K562 (cell line): ENCODE measurements at regions not wholly inside any gene's neighbourhood (a gene's known extent, or its start where the extent isn't known, plus 50 kb on each side); places are given as distances from the start of the nearest gene placed in this dataset.

Experiments
- ATAC-seq: fragments of 200-7000 bp; cut with Tn5 transposase; 3 replicates; pipeline ENCODE4 v1.9.1; 2020; ENCODE audit warnings: moderate library complexity
- BruUV-seq: library from RNA; stranded (reverse); fragments of 400-500 nt; replicated peaks from 2 replicates; lab custom pipeline; 2021; lab: Mats Ljungman, UMichigan
- CTCF ChIA-PET: fragments of 300-600 bp; formaldehyde crosslinking; extraction: SDS; loops from one replicate; lab custom pipeline; 2021; ENCODE audit warnings: low intra/inter-chr PET ratio; lab: Yijun Ruan, JAX
- POLR2A ChIA-PET: fragments of 300-600, 350-650 bp; sonication (Branson Sonifier 250); formaldehyde crosslinking; extraction: SDS; loops from one replicate; lab custom pipeline; 2021; ENCODE audit warnings: antibody characterized with exemption, inconsistent platforms; lab: Yijun Ruan, JAX
- DNase-seq, 4 experiments: peaks; one replicate each; pipeline versions ENCODE4 v3.0.0 to v3.0.0-alpha.2; 2011 to 2018; ENCODE audit warnings: low spot score in 3 of 4, mixed read lengths in 3 of 4; ENCODE audit errors: extremely low read depth in 1 of 4
- FAIRE-seq: peaks from 2 replicates; lab custom pipeline; 2011; peaks lifted over from hg19 to GRCh38; lab: Jason Lieb, UNC
- H2AFZ ChIP-seq: 2 replicates; pipeline ENCODE4 v1.6.0; 2011; ENCODE audit warnings: low read depth, low read length, control low read depth, inconsistent platforms
- H3K27ac ChIP-seq: fragments of 200-600 bp; 3 replicates; pipeline ENCODE4 v1.8.0; 2011; ENCODE audit warnings: low read depth, mild to moderate bottlenecking, control low read depth, inconsistent platforms, low read length, moderate library complexity, mixed read lengths; ENCODE audit errors: extremely low read depth
- H3K27me3 ChIP-seq, 2 experiments: fragments of 300-600 bp in 1 of 2; 2 replicates in 1 of 2; 3 replicates in 1 of 2; pipeline versions ENCODE4 v1.6.0 to v1.8.0; 2011; ENCODE audit warnings: inconsistent platforms in 2 of 2, low read length in 2 of 2, mild to moderate bottlenecking in 1 of 2, mixed read lengths in 1 of 2, moderate library complexity in 1 of 2; ENCODE audit not compliant: control insufficient read depth in 2 of 2, insufficient read depth in 2 of 2
- H3K36me3 ChIP-seq: fragments of 300-600 bp; 3 replicates; pipeline ENCODE4 v1.8.0; 2011; ENCODE audit warnings: mild to moderate bottlenecking, low read length, inconsistent platforms; ENCODE audit not compliant: control insufficient read depth, insufficient read depth
- H3K4me1 ChIP-seq, 2 experiments: fragments of 200-600 bp in 1 of 2; replicated peaks in 1 of 2; 2 replicates in 1 of 2; 3 replicates in 1 of 2; pipeline versions ENCODE4 v1.5.1 to v1.8.0; 2011; ENCODE audit warnings: inconsistent platforms in 2 of 2, low read length in 2 of 2, mild to moderate bottlenecking in 1 of 2, mixed read lengths in 1 of 2, moderate library complexity in 1 of 2; ENCODE audit not compliant: control insufficient read depth in 2 of 2, insufficient read depth in 2 of 2
- H3K4me2 ChIP-seq: 2 replicates; pipeline ENCODE4 v1.6.1; 2011; ENCODE audit warnings: low read length, control low read depth, inconsistent platforms, mixed read lengths; ENCODE audit not compliant: insufficient read depth
- H3K4me3 ChIP-seq: fragments of 200-600 bp; sonication (generic), shearing (Covaris generic); 2 replicates; pipeline ENCODE4 v1.5.1; 2016; ENCODE audit warnings: control low read depth, inconsistent platforms
- H3K79me2 ChIP-seq: fragments of 200-600 bp; 3 replicates; pipeline ENCODE4 v1.8.0; 2011; ENCODE audit warnings: low read length, inconsistent platforms; ENCODE audit not compliant: control insufficient read depth, insufficient read depth
- H3K9ac ChIP-seq, 2 experiments: 2 replicates each; pipeline versions ENCODE4 v1.6.0 to v1.6.1; 2011; ENCODE audit warnings: low read depth in 2 of 2, low read length in 2 of 2, control low read depth in 1 of 2, inconsistent platforms in 1 of 2, mild to moderate bottlenecking in 1 of 2, mixed read lengths in 1 of 2; ENCODE audit not compliant: insufficient read depth in 1 of 2
- H3K9me1 ChIP-seq: one replicate; pipeline ENCODE4 v1.6.0; 2011; ENCODE audit warnings: inconsistent platforms, mild to moderate bottlenecking, low read length, moderate library complexity; ENCODE audit not compliant: control insufficient read depth, insufficient read depth
- H3K9me3 ChIP-seq: replicated peaks from 2 replicates; pipeline ENCODE4 v1.5.1; 2011; ENCODE audit warnings: low read depth, low read length, inconsistent platforms; ENCODE audit not compliant: control insufficient read depth, insufficient read depth
- H4K20me1 ChIP-seq: replicated peaks from 2 replicates; pipeline ENCODE4 v1.6.1; 2011; ENCODE audit warnings: low read length, inconsistent platforms, mixed read lengths; ENCODE audit not compliant: control insufficient read depth, insufficient read depth
- CBX1 ChIP-seq: sonication (generic); IDR thresholded peaks from 2 replicates; pipeline ENCODE4 v1.6.1; 2016; ENCODE audit warnings: antibody characterized with exemption, low read depth, mild to moderate bottlenecking
- DACH1 ChIP-seq: fragments of 450-650 bp; IDR thresholded peaks from 2 replicates; pipeline ENCODE4 v1.6.1; 2018; ENCODE audit not compliant: partially characterized antibody
- E2F5 ChIP-seq: sonication (generic); formaldehyde crosslinking; IDR thresholded peaks from 2 replicates; pipeline ENCODE4 v1.8.0; 2022; ENCODE audit warnings: mild to moderate bottlenecking, missing genetic modification reagents
- GABPB2 ChIP-seq: fragments of 250-450 bp; sonication (Bioruptor Pico); conservative IDR thresholded peaks from 2 replicates; pipeline ENCODE4 v1.5.1; 2021; ENCODE audit warnings: mild to moderate bottlenecking
- NR2F6 ChIP-seq: fragments of 450-650 bp; formaldehyde crosslinking; IDR thresholded peaks from 2 replicates; pipeline ENCODE4 v1.4.0; 2020; ENCODE audit warnings: mild to moderate bottlenecking
- PHF21A ChIP-seq: fragments of 450-650 bp; IDR thresholded peaks from 2 replicates; pipeline ENCODE4 v1.6.1; 2017; ENCODE audit warnings: low read depth, borderline replicate concordance
- RBM39 ChIP-seq: fragments of 200-400 bp; formaldehyde crosslinking; optimal IDR thresholded peaks from 2 replicates; pipeline ENCODE3; 2018; ENCODE audit warnings: low read depth, low read length
- STAG1 ChIP-seq: sonication (generic); formaldehyde crosslinking; IDR thresholded peaks from 2 replicates; pipeline ENCODE4 v1.5.0; 2020; ENCODE audit warnings: missing genetic modification reagents, borderline replicate concordance
- TBL1XR1 ChIP-seq, 2 experiments: IDR thresholded peaks; 2 replicates each; pipeline ENCODE4 v1.6.1; 2012; ENCODE audit warnings: improper control_type of control experiment in 2 of 2, low read length in 2 of 2, mild to moderate bottlenecking in 1 of 2
- ZSCAN32 ChIP-seq: fragments of 450-650 bp; formaldehyde crosslinking; IDR thresholded peaks from 2 replicates; pipeline ENCODE4 v1.4.0; 2020; ENCODE audit warnings: mild to moderate bottlenecking, moderate library complexity
- WGBS: fragments of 100-300 bp; shearing (Covaris generic); methylation state at CpG from one replicate; pipeline ENCODE4 v1.1.6; 2016; ENCODE audit warnings: low coverage, mixed read lengths; ENCODE audit not compliant: insufficient coverage; ENCODE audit errors: missing lambda C conversion rate; 5-methylcytosine and 5-hydroxymethylcytosine counted together
- in situ Hi-C: fragments of 300-500 bp; cut with MboI; formaldehyde crosslinking; loops from 4 replicates; pipeline ENCODE4 v1.15.0; 2018; ENCODE audit warnings: inconsistent platforms, mixed read lengths
- intact Hi-C: fragments of 100-400 bp; cut with micrococcal nuclease; formaldehyde crosslinking; loops from 2 replicates; pipeline ENCODE4 v1.14.2; 2022

- Histone ChIP-seq H3K27ac (no peak overlapping the region), H2AFZ (no peak overlapping the region), H3K4me2 (no peak overlapping the region), H3K36me3 (no peaks in the 10 kb centered on the region), H3K4me1 (no peaks in the 10 kb centered on the region), H3K27me3 (no peaks in the 10 kb centered on the region), H4K20me1 (no peaks in the 10 kb centered on the region), H3K9ac (no peak overlapping the region), H3K9me1 (no peaks in the 10 kb centered on the region), H3K9me3 (no peaks in the 10 kb centered on the region), H3K4me3 (no peak overlapping the region), H3K79me2 (no peaks in the 10 kb centered on the region)
- BruUV-seq, result no TSS peak
- CTCF ChIA-PET, result no interaction called here
- no peak for TF ChIP-seq TBL1XR1 (IDR thresholded peaks at IDR 0.05; ENCODE audit: low read length in 2 of 2)
- no peak for TF ChIP-seq RBM39
- POLR2A ChIA-PET, result no interaction called here
- DNase-seq, result no peak
- ATAC-seq, result no peak
- intact Hi-C loops, result no loop called here
- FAIRE-seq, result no peak
- 5% methylated on average over 2 of the region's 2 CpGs for WGBS
- in situ Hi-C loops, result no loop called here
Measured at GRCh38 chr10:56068040-56068439, 293.0 kb downstream of the ZWINT start.

- ChIA-PET CTCF (no interaction called here), POLR2A (no interaction called here)
- WGBS, result 0% methylated on average over 1 of the region's 1 CpG
- no peaks in the 10 kb centered on the region for H3K36me3 ChIP-seq
- H3K9ac ChIP-seq, result no peak overlapping the region
- H3K9me1 ChIP-seq, result no peaks in the 10 kb centered on the region
- BruUV-seq, result no TSS peak
- FAIRE-seq, result no peak
- H2AFZ ChIP-seq, result no peak overlapping the region
- no peaks in the 10 kb centered on the region for H3K9me3 ChIP-seq
- H3K4me2 ChIP-seq, result no peak overlapping the region
- in situ Hi-C loops, result no loop called here
- H3K27ac ChIP-seq, result no peak overlapping the region
- ATAC-seq, result no peak
- TF ChIP-seq E2F5 (CRISPR knock-in tag), result no peak
- TF ChIP-seq CBX1, result no peak
- TF ChIP-seq GABPB2 (CRISPR knock-in tag), result no peak
- no peak for TF ChIP-seq DACH1
- TF ChIP-seq PHF21A, result no peak
- TF ChIP-seq ZSCAN32 (CRISPR knock-in tag), result no peak
- TF ChIP-seq STAG1, result no peak
- no peak for TF ChIP-seq NR2F6 (CRISPR knock-in tag)
- TF ChIP-seq, all 486 proteins: peak for 0
- Histone ChIP-seq H4K20me1 (no peaks in the 10 kb centered on the region), H3K27me3 (no peaks in the 10 kb centered on the region), H3K4me1 (no peaks in the 10 kb centered on the region), H3K79me2 (no peaks in the 10 kb centered on the region), H3K4me3 (no peak overlapping the region)
- no peak for DNase-seq
- intact Hi-C loops, result no loop called here
Measured at GRCh38 chr10:56063642-56064041, 297.4 kb downstream of the ZWINT start.
